ENCODE measurements at regions not wholly inside any gene's neighbourhood (a gene's known extent, or its start where the extent isn't known, plus 50 kb on each side); places are given as distances from the start of the nearest gene placed in this dataset.

- TF ChIP-seq POLR2A (IDR thresholded peaks at IDR 0.05; ENCODE audit: low read length) (no peak), GATA1 (IDR thresholded peaks at IDR 0.05; ENCODE audit: low read depth, low read length) (no peak)
Observed at GRCh38 chr13:73777134-73777533, 357.1 kb downstream of the KLF12 start.
